Caco-2 (cell line): ENCODE measurements at regions not wholly inside any gene's neighbourhood (a gene's known extent, or its start where the extent isn't known, plus 50 kb on each side); places are given as distances from the start of the nearest gene placed in this dataset.

Experiments used
- BruUV-seq: library from RNA; stranded (reverse); fragments of 400-500 nt; replicated peaks from 2 replicates; lab custom pipeline; 2021; lab: Mats Ljungman, UMichigan
- CTCF ChIA-PET: fragments of 300-600 bp; sonication (Branson Sonifier 250); formaldehyde crosslinking; loops from one replicate; lab custom pipeline; 2022; ENCODE audit warnings: antibody characterized with exemption; lab: Charles Lee
- POLR2A ChIA-PET: fragments of 300-600 bp; sonication (Branson Sonifier 250); formaldehyde crosslinking; loops from one replicate; lab custom pipeline; 2022; ENCODE audit warnings: antibody characterized with exemption; lab: Charles Lee
- DNase-seq, 2 experiments: peaks; one replicate each; pipeline versions ENCODE4 v3.0.0 to v3.0.0-alpha.2; 2020 to 2022
- H3K27me3 ChIP-seq: replicated peaks from 2 replicates; pipeline ENCODE4 v1.6.0; 2011; ENCODE audit warnings: low read length; ENCODE audit not compliant: control insufficient read depth, insufficient read depth
- H3K36me3 ChIP-seq: 2 replicates; pipeline ENCODE4 v1.5.1; 2011; ENCODE audit warnings: low read length; ENCODE audit not compliant: control insufficient read depth, insufficient read depth
- H3K4me1 ChIP-seq: fragments of 250-450 bp; sonication (Bioruptor Pico); 2 replicates; pipeline ENCODE4 v1.5.1; 2020; ENCODE audit warnings: mild to moderate bottlenecking
- H3K4me3 ChIP-seq: 2 replicates; pipeline ENCODE4 v1.5.1; 2011; ENCODE audit warnings: low read depth, mild to moderate bottlenecking, control low read depth, low read length
- H3K9me3 ChIP-seq: fragments of 250-450 bp; sonication (Bioruptor Pico); 2 replicates; pipeline ENCODE4 v1.5.1; 2020; ENCODE audit warnings: mild to moderate bottlenecking, moderate library complexity
- H3K27ac Mint-ChIP-seq: one replicate; pipeline ENCODE4 v1.8.0; 2022; ENCODE audit warnings: mixed read lengths; ENCODE audit not compliant: unreplicated experiment
- H3K27me3 Mint-ChIP-seq: one replicate; pipeline ENCODE4 v1.8.0; 2022; ENCODE audit warnings: mixed read lengths; ENCODE audit not compliant: insufficient read depth, unreplicated experiment
- H3K36me3 Mint-ChIP-seq: one replicate; pipeline ENCODE4 v1.8.0; 2022; ENCODE audit warnings: mild to moderate bottlenecking, mixed read lengths; ENCODE audit not compliant: insufficient read depth, unreplicated experiment
- H3K4me1 Mint-ChIP-seq: one replicate; pipeline ENCODE4 v1.8.0; 2022; ENCODE audit warnings: low read depth, mixed read lengths; ENCODE audit not compliant: unreplicated experiment
- H3K4me3 Mint-ChIP-seq: one replicate; pipeline ENCODE4 v1.8.0; 2022; ENCODE audit warnings: mild to moderate bottlenecking, moderate library complexity, mixed read lengths; ENCODE audit not compliant: unreplicated experiment
- H3K9me3 Mint-ChIP-seq: one replicate; pipeline ENCODE4 v1.8.0; 2022; ENCODE audit warnings: mixed read lengths; ENCODE audit not compliant: unreplicated experiment
- CTCF ChIP-seq, 2 experiments: fragments of 200-600 bp in 1 of 2; IDR thresholded peaks; 1 replicate in 1 of 2; 2 replicates in 1 of 2; pipeline versions ENCODE4 v1.5.1 to v1.8.0; 2011 to 2022; ENCODE audit warnings: antibody characterized with exemption in 1 of 2, control low read depth in 1 of 2, inconsistent platforms in 1 of 2, low read depth in 1 of 2, low read length in 1 of 2, mild to moderate bottlenecking in 1 of 2, moderate library complexity in 1 of 2; ENCODE audit not compliant: insufficient read depth in 1 of 2, severe bottlenecking in 1 of 2, unreplicated experiment in 1 of 2
- intact Hi-C: fragments of 100-400 bp; cut with micrococcal nuclease; formaldehyde crosslinking; loops from one replicate; pipeline ENCODE4 v1.10.0; 2022; ENCODE audit not compliant: unreplicated experiment

- H3K9me3 Mint-ChIP-seq, result no peaks in the 10 kb centered on the region
- no peaks in the 10 kb centered on the region for H3K36me3 Mint-ChIP-seq
- no peak overlapping the region for H3K4me3 Mint-ChIP-seq
- no peak for TF ChIP-seq CTCF (IDR thresholded peaks at IDR 0.05; ENCODE audit: insufficient read depth in 1 of 2, low read depth in 1 of 2, low read length in 1 of 2, severe bottlenecking in 1 of 2, unreplicated experiment in 1 of 2)
- Histone ChIP-seq H3K4me1 (no peaks in the 10 kb centered on the region), H3K36me3 (no peaks in the 10 kb centered on the region), H3K9me3 (no peaks in the 10 kb centered on the region), H3K4me3 (no peak overlapping the region), H3K27me3 (no peaks in the 10 kb centered on the region)
- H3K27ac Mint-ChIP-seq, result no peak overlapping the region
- POLR2A ChIA-PET, result no interaction called here
- no peaks in the 10 kb centered on the region for H3K4me1 Mint-ChIP-seq
- intact Hi-C loops, result no loop called here
- BruUV-seq, result no TSS peak
- CTCF ChIA-PET, result no interaction called here
- peaks cover 8% of the 10 kb centered on the region for H3K27me3 Mint-ChIP-seq
- DNase-seq, result no peak
Measured at GRCh38 chr15:95346721-95347475, 983.6 kb upstream of the NR2F2 start.

- intact Hi-C loops, result no loop called here
- H3K9me3 Mint-ChIP-seq, result no peaks in the 10 kb centered on the region
- peaks cover 8% of the 10 kb centered on the region for H3K27me3 Mint-ChIP-seq
- no peaks in the 10 kb centered on the region for H3K36me3 Mint-ChIP-seq
- H3K36me3 ChIP-seq, result no peaks in the 10 kb centered on the region
- no peak overlapping the region for H3K4me3 ChIP-seq
- H3K27me3 ChIP-seq, result no peaks in the 10 kb centered on the region
- H3K27ac Mint-ChIP-seq, result no peak overlapping the region
- H3K4me1 ChIP-seq, result no peaks in the 10 kb centered on the region
- ChIA-PET POLR2A (no interaction called here), CTCF (no interaction called here)
- no peak for DNase-seq
- no peak overlapping the region for H3K4me3 Mint-ChIP-seq
- no peaks in the 10 kb centered on the region for H3K9me3 ChIP-seq
- BruUV-seq, result no TSS peak
- TF ChIP-seq CTCF (IDR thresholded peaks at IDR 0.05; ENCODE audit: insufficient read depth in 1 of 2, low read depth in 1 of 2, low read length in 1 of 2, severe bottlenecking in 1 of 2, unreplicated experiment in 1 of 2), result no peak
- no peaks in the 10 kb centered on the region for H3K4me1 Mint-ChIP-seq
Measured at GRCh38 chr15:95347837-95348236, 982.7 kb upstream of the NR2F2 start.

- BruUV-seq, result no TSS peak
- Mint-ChIP-seq H3K4me1 (no peaks in the 10 kb centered on the region), H3K27me3 (peaks cover 4% of the 10 kb centered on the region), H3K27ac (no peak overlapping the region), H3K4me3 (no peak overlapping the region), H3K9me3 (no peaks in the 10 kb centered on the region), H3K36me3 (no peaks in the 10 kb centered on the region)
- DNase-seq, result no peak
- H3K9me3 ChIP-seq, result no peaks in the 10 kb centered on the region
- ChIA-PET CTCF (no interaction called here), POLR2A (no interaction called here)
- no peaks in the 10 kb centered on the region for H3K27me3 ChIP-seq
- H3K4me3 ChIP-seq, result no peak overlapping the region
- intact Hi-C loops, result no loop called here
- no peaks in the 10 kb centered on the region for H3K4me1 ChIP-seq
- H3K36me3 ChIP-seq, result no peaks in the 10 kb centered on the region
- no peak for TF ChIP-seq CTCF (IDR thresholded peaks at IDR 0.05; ENCODE audit: insufficient read depth in 1 of 2, low read depth in 1 of 2, low read length in 1 of 2, severe bottlenecking in 1 of 2, unreplicated experiment in 1 of 2)
Measured at GRCh38 chr15:95350908-95351307, 979.6 kb upstream of the NR2F2 start.
